ENCODE measurements at regions not wholly inside any gene's neighbourhood (a gene's known extent, or its start where the extent isn't known, plus 50 kb on each side); places are given as distances from the start of the nearest gene placed in this dataset.

DNA sequence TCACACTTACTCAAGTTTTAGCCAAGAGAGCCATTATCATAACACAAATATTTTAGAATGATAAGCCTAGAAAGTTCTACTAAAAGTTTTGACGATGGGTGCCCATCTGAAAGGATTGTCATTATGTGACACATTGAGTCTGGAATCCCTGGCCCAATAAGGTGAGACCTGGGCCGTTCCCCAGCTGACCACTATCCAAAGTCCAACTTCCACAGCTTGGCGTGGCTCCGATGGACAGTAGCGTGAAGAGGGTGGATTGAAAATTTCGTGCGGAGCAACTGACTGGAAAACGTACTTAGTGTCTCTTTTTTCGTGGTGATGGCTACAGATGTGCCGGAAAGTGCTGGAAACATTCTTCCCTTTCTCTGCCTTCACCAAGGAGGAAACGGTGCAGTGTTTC lies 439.0 kb upstream of the ZMIZ1 start (continued):
- no peak for TF ChIP-seq ZFX (IDR thresholded peaks at IDR 0.05)
- TF ChIP-seq POLR2AphosphoS5 (IDR thresholded peaks at IDR 0.05; ENCODE audit: low read depth, low read length) = no peak
- no peak for TF ChIP-seq EZH2 (IDR thresholded peaks at IDR 0.05)
- no peak for TF ChIP-seq MAX (IDR thresholded peaks at IDR 0.05)
- no peak for TF ChIP-seq ZNF274 (IDR thresholded peaks at IDR 0.05; ENCODE audit: low read depth, low read length)
- TF ChIP-seq CEBPB (IDR thresholded peaks at IDR 0.05; ENCODE audit: low read depth) = no peak
- TF ChIP-seq YY1 (IDR thresholded peaks at IDR 0.05; ENCODE audit: extremely low read depth, insufficient replicate concordance, low read depth, low read length) = no peak
- no peak for TF ChIP-seq RAD21 (IDR thresholded peaks at IDR 0.05; ENCODE audit: low read depth)
- no peak for TF ChIP-seq SRF (IDR thresholded peaks at IDR 0.05; ENCODE audit: low read depth)
- no peak for TF ChIP-seq EZH2phosphoT487 (IDR thresholded peaks at IDR 0.05; ENCODE audit: borderline replicate concordance)
- no peak for TF ChIP-seq ELF1 (IDR thresholded peaks at IDR 0.05; ENCODE audit: borderline replicate concordance, low read depth)

DNA sequence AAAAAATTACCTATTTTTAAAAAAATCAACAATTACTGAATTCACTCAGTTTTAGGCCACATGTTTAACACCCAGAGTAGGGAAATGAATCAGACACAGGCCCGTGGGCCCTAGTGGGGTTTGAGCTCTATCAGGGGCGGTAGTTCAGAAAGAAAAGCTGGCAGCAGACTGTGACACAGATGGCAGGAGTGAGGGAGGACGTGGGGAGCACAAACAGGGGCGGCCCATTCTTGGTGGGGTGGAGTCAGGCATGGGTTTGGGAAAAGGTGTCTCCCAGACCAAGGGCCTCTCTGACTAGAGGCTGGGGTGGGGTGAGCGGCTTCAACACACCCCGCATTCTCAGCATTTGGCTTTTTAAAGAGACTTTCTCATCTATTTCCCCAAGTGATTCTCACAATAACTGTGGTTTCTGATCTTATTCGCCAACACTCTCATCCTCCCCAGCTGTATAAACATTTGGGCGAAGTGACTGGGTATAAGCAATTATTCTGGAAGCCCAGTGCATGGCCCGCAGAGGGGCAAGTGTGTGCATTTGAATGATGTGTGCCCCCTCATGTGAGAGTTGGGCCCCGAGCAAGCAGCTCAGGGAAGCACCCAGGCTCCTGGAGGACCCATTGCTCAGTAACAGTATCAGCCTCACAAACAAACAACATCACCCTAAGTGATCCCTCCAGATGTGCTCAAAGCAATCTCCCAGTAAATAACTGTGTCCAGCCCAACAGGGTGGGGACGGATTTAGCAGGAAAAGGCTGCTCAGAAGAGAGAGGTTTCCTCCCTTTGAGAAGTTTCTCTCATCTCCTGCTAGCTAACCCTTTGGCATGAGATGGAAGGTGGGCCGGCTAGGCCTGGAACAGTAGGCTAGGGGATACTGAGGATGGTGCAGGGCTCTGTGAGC lies 437.6 kb upstream of the ZMIZ1 start:
- Histone ChIP-seq H3K4me3 (replicated peaks in 1 of 2; ENCODE audit: low read depth in 1 of 2, low read length in 2 of 2) (no peak overlapping the region), H3K36me3 (ENCODE audit: control insufficient read depth in 1 of 2, insufficient read depth in 2 of 2, low read length in 2 of 2) (no peaks in the 10 kb centered on the region), H4K20me1 (ENCODE audit: insufficient read depth) (no peaks in the 10 kb centered on the region), H3K9me2 (ENCODE audit: insufficient read depth) (no peaks in the 10 kb centered on the region), H3K9me3 (ENCODE audit: control insufficient read depth in 1 of 2, insufficient read depth in 1 of 2, low read depth in 1 of 2, low read length in 2 of 2) (no peaks in the 10 kb centered on the region), H3K79me2 (ENCODE audit: insufficient read depth, low read length) (no peaks in the 10 kb centered on the region), H3K9ac (ENCODE audit: low read length) (no peak overlapping the region), H2AFZ (ENCODE audit: low read depth, low read length, poor library complexity, severe bottlenecking) (no peak overlapping the region), H3K27ac (ENCODE audit: low read depth, low read length) (no peak overlapping the region), H3K27me3 (ENCODE audit: insufficient read depth, low read length) (peaks cover 5% of the 10 kb centered on the region; the same call in 1 of the 2 replicates), H3K4me1 (ENCODE audit: control insufficient read depth in 1 of 2, insufficient read depth in 2 of 2, low read length in 2 of 2) (peaks cover 4 to 7% of the 10 kb centered on the region in 2 experiments; a peak in 2 of 4 replicates), H3K4me2 (ENCODE audit: low read length) (no peak overlapping the region)
- intact Hi-C loops (cut with micrococcal nuclease) = no loop called here
- DNase-seq (ENCODE audit: low read depth, low spot score) (no peak), ATAC-seq (no peak)
- POLR2A ChIA-PET = no interaction called here
- CTCF ChIA-PET = no interaction called here
- no TSS peak for BruUV-seq (replicated peaks)
- RAD21 ChIA-PET (ENCODE audit: low non-redundant PET in 1 of 2, low total read pairs in 2 of 2, uncharacterized antibody in 2 of 2, unreplicated experiment in 2 of 2) = no interaction called here
- TF ChIP-seq ATF3 (IDR thresholded peaks at IDR 0.05) (no peak), REST (IDR thresholded peaks at IDR 0.05; ENCODE audit: low read depth) (no peak), FOSL1 (IDR thresholded peaks at IDR 0.05; ENCODE audit: low read depth) (no peak), ZFX (IDR thresholded peaks at IDR 0.05) (no peak), CBX3 (IDR thresholded peaks at IDR 0.05; ENCODE audit: low read depth) (no peak), SP1 (IDR thresholded peaks at IDR 0.05; ENCODE audit: low read depth) (no peak), EZH2 (IDR thresholded peaks at IDR 0.05) (no peak), EZH2phosphoT487 (IDR thresholded peaks at IDR 0.05; ENCODE audit: borderline replicate concordance) (no peak), ELF1 (IDR thresholded peaks at IDR 0.05; ENCODE audit: borderline replicate concordance, low read depth) (no peak), SIN3A (IDR thresholded peaks at IDR 0.05; ENCODE audit: low read depth) (no peak), EGR1 (IDR thresholded peaks at IDR 0.05; ENCODE audit: low read depth) (no peak), RAD21 (IDR thresholded peaks at IDR 0.05; ENCODE audit: low read depth) (no peak), CEBPB (IDR thresholded peaks at IDR 0.05; ENCODE audit: low read depth) (no peak), JUND (IDR thresholded peaks at IDR 0.05) (no peak)
- TF ChIP-seq, protein P1, sequence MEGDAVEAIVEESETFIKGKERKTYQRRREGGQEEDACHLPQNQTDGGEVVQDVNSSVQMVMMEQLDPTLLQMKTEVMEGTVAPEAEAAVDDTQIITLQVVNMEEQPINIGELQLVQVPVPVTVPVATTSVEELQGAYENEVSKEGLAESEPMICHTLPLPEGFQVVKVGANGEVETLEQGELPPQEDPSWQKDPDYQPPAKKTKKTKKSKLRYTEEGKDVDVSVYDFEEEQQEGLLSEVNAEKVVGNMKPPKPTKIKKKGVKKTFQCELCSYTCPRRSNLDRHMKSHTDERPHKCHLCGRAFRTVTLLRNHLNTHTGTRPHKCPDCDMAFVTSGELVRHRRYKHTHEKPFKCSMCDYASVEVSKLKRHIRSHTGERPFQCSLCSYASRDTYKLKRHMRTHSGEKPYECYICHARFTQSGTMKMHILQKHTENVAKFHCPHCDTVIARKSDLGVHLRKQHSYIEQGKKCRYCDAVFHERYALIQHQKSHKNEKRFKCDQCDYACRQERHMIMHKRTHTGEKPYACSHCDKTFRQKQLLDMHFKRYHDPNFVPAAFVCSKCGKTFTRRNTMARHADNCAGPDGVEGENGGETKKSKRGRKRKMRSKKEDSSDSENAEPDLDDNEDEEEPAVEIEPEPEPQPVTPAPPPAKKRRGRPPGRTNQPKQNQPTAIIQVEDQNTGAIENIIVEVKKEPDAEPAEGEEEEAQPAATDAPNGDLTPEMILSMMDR (IDR thresholded peaks at IDR 0.05 in 2 of 3, conservative IDR thresholded peaks at IDR 0.05 in 1 of 3; ENCODE audit: borderline replicate concordance in 1 of 3, insufficient read depth in 1 of 3, low read depth in 2 of 3, low read length in 2 of 3) = no peak

Measured in HCT116 (cell line).